Suprapubic skin (tissue), 4 donors: ENCODE measurements at regions not wholly inside any gene's neighbourhood (a gene's known extent, or its start where the extent isn't known, plus 50 kb on each side); places are given as distances from the start of the nearest gene placed in this dataset.

Experiments used
- CTCF ChIP-seq, 2 donors: fragments of 200-600 bp in 1 of 2; fragments of 450-650 bp in 1 of 2; sonication (generic) in 1 of 2; IDR thresholded peaks; one replicate each; pipeline ENCODE4 v1.5.1; 2016 to 2019; ENCODE audit warnings: antibody characterized with exemption in 2 of 2, mild to moderate bottlenecking in 1 of 2, moderate library complexity in 1 of 2
- EP300 ChIP-seq: sonication (generic); formaldehyde crosslinking; IDR thresholded peaks from one replicate; pipeline ENCODE4 v1.6.1; 2017; ENCODE audit warnings: antibody characterized with exemption
- POLR2A ChIP-seq, 2 donors: fragments of 450-650 bp; IDR thresholded peaks; one replicate each; pipeline ENCODE4 v1.6.1; 2017; ENCODE audit warnings: antibody characterized with exemption in 2 of 2, mild to moderate bottlenecking in 2 of 2, moderate library complexity in 2 of 2
- POLR2AphosphoS5 ChIP-seq, 3 donors: sonication (generic); formaldehyde crosslinking; IDR thresholded peaks; one replicate each; pipeline ENCODE4 v1.6.1; 2017; ENCODE audit warnings: antibody characterized with exemption in 3 of 3

GRCh38 chr6:113299531-113299930 lies 557.6 kb upstream of the MARCKS start:
- TF ChIP-seq POLR2A (IDR thresholded peaks at IDR 0.05) (no peak), POLR2AphosphoS5 (IDR thresholded peaks at IDR 0.05) (no peak), CTCF (IDR thresholded peaks at IDR 0.05) (no peak), EP300 (no peak)
